Uterus (tissue), 3 donors: ENCODE measurements at regions not wholly inside any gene's neighbourhood (a gene's known extent, or its start where the extent isn't known, plus 50 kb on each side); places are given as distances from the start of the nearest gene placed in this dataset.

ENCODE experiments used
- DNase-seq, 2 donors: peaks; one replicate each; pipeline ENCODE4 v3.0.0-alpha.2; 2019 to 2020
- H3K27ac ChIP-seq, 2 donors: fragments of 200-600 bp; sonication (generic); 1 replicate in 1 of 2; 2 replicates in 1 of 2; pipeline ENCODE4 v1.5.1; 2016 to 2018
- H3K27me3 ChIP-seq, 2 donors: fragments of 200-600 bp; sonication (generic); one replicate each; pipeline ENCODE4 v1.5.1; 2018 to 2019; ENCODE audit warnings: control low read depth in 1 of 2
- H3K36me3 ChIP-seq, 2 donors: fragments of 200-600 bp; sonication (generic); one replicate each; pipeline ENCODE4 v1.5.1; 2019; ENCODE audit warnings: control low read depth in 1 of 2
- H3K4me1 ChIP-seq, 2 donors: fragments of 200-600 bp; sonication (generic); one replicate each; pipeline ENCODE4 v1.5.1; 2018 to 2019; ENCODE audit warnings: control low read depth in 1 of 2
- H3K4me3 ChIP-seq, 2 donors: fragments of 200-600 bp; sonication (generic); 1 replicate in 1 of 2; 2 replicates in 1 of 2; pipeline ENCODE4 v1.5.1; 2018 to 2019; ENCODE audit warnings: mild to moderate bottlenecking in 1 of 2
- H3K9me3 ChIP-seq, 2 donors: fragments of 200-600 bp; sonication (generic); one replicate each; pipeline ENCODE4 v1.5.1; 2019; ENCODE audit warnings: control low read depth in 1 of 2
- POLR2A ChIP-seq, 2 donors: fragments of 450-650 bp; IDR thresholded peaks; one replicate each; pipeline ENCODE4 v1.6.1; 2016; ENCODE audit warnings: antibody characterized with exemption in 2 of 2, mild to moderate bottlenecking in 1 of 2, moderate library complexity in 1 of 2
- intact Hi-C: fragments of 100-400 bp; cut with DNase I; formaldehyde crosslinking; loops from one replicate; pipeline ENCODE4 v1.15.1; 2023; ENCODE audit warnings: low total_unique reads
- TF ChIP-seq, protein P1 (sequence below), 4 experiments: fragments of 200-600 bp in 2 of 4; fragments of 450-650 bp in 2 of 4; sonication (generic) in 2 of 4; IDR thresholded peaks; one replicate each; pipeline ENCODE4 v1.5.1; 2016 to 2019; ENCODE audit warnings: antibody characterized with exemption in 4 of 4, mild to moderate bottlenecking in 2 of 4, moderate library complexity in 1 of 4
- donor health status: DM: yes; HTN: yes; CAD: no.

DNA sequence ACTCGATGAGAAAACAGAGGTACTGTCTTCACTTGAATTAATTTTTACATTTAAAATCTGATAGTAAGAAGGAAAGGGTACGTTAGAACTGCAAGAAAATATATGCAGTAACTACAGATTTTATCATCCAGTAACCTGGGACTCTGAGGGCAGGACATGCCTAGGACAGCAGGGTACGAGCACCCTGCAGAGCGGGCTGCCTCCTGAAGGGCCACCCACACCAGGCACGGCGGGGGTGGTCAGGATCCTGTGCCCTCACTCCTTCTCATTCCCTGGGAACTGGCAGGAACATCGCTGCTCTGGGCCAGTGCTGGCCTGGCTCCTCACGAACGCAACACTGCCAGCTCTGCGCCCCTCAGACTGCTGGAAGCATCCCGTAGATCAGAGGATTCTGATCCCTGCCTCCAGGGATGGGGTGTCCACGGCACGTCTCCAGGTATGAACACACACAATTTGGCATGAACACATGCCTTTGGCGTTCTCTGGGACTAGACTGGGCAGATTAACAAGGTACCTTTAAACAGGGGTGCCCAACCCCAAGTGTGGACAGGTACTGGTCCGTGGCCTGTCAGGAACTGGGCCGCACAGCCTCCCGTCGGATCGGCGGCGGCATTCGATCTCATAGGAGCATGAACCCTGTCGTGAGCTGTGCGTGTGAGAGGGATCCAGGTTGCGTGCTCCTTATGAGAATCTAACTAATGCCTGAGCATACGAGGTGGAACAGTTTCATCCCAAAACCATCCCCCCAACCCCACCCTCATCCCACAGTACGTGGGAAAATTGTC, 99.3 kb upstream of the FAM20C start:
- H3K4me1 ChIP-seq = peaks cover 10 to 17% of the 10 kb centered on the region in 2 donors
- H3K9me3 ChIP-seq = no peaks in the 10 kb centered on the region
- H3K36me3 ChIP-seq = no peaks in the 10 kb centered on the region
- H3K27me3 ChIP-seq = no peaks in the 10 kb centered on the region
- no peak overlapping the region for H3K27ac ChIP-seq
- no peak for TF ChIP-seq POLR2A (IDR thresholded peaks at IDR 0.05)
- TF ChIP-seq, protein P1, sequence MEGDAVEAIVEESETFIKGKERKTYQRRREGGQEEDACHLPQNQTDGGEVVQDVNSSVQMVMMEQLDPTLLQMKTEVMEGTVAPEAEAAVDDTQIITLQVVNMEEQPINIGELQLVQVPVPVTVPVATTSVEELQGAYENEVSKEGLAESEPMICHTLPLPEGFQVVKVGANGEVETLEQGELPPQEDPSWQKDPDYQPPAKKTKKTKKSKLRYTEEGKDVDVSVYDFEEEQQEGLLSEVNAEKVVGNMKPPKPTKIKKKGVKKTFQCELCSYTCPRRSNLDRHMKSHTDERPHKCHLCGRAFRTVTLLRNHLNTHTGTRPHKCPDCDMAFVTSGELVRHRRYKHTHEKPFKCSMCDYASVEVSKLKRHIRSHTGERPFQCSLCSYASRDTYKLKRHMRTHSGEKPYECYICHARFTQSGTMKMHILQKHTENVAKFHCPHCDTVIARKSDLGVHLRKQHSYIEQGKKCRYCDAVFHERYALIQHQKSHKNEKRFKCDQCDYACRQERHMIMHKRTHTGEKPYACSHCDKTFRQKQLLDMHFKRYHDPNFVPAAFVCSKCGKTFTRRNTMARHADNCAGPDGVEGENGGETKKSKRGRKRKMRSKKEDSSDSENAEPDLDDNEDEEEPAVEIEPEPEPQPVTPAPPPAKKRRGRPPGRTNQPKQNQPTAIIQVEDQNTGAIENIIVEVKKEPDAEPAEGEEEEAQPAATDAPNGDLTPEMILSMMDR (IDR thresholded peaks at IDR 0.05) = no peak
- no peak for DNase-seq
- intact Hi-C loops = no loop called here
- H3K4me3 ChIP-seq = no peak overlapping the region

DNA sequence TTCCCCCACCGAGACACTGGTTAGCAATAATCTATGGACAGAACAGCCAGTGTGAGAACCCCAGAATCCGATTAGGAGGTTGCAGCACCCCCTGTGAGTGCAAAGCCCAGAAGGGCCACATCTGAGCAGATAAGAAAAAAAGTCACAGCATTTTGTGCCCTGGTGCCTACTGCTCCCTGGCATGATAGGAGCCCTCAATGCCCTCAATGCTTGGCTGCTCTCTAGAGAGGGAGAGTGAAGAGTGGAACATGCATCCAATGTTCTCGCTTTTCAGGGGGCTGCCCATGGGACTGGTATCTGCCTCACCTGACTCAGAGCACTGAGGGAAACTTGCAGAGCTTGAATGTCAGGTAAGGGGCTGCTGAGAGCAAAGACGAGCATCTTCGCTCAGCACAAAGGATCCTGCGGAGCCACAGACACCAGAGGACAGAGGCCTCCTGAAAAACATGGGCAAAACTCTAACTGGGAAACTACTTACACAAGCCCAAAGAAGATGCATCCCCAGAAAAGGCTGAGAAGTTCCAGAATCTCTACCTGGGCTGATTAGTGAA, 98.0 kb upstream of the FAM20C start:
- H3K27ac ChIP-seq = no peak overlapping the region
- no peak for TF ChIP-seq POLR2A (IDR thresholded peaks at IDR 0.05)
- TF ChIP-seq, protein P1 (IDR thresholded peaks at IDR 0.05) = no peak
- H3K36me3 ChIP-seq = no peaks in the 10 kb centered on the region
- H3K4me1 ChIP-seq = peaks cover 7 to 12% of the 10 kb centered on the region in 2 donors
- H3K9me3 ChIP-seq = no peaks in the 10 kb centered on the region
- H3K4me3 ChIP-seq = no peak overlapping the region
- H3K27me3 ChIP-seq = no peaks in the 10 kb centered on the region
- no peak for DNase-seq
- intact Hi-C loops = no loop called here

DNA sequence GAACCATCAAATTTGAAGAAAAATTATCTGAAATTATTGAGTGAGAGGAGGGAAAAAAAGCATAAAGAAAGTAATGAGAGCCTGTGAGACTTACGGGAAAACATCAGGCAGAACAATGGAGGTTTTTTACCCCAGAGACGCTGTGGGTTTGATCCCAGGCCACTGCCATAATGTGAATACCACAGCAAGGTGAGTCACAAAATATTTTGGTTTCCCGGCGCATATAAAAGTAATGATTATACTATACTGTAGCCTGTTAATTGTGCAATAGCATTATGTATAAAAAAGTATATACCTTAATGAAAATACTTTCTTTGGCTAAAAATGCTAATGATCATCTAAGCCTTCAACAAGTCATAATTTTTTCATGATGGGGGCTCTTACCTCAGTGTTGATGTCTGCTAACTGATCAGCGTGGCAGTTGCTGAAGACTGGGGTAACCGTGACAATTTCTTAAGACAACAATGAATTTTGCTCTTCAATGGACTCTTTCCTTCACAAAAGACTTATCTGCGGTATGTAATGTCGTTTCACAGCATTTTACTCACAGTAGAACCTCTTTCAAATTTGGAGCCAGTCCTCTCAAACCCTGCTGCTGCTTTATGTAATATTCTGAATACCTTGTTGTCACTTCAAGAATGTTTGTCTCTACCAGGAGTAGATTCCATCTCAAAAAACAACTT, 97.0 kb upstream of the FAM20C start:
- Histone ChIP-seq H3K4me3 (no peak overlapping the region), H3K9me3 (no peaks in the 10 kb centered on the region), H3K27me3 (no peaks in the 10 kb centered on the region), H3K27ac (no peak overlapping the region), H3K36me3 (no peaks in the 10 kb centered on the region), H3K4me1 (peaks cover 0 to 4% of the 10 kb centered on the region in 2 donors)
- intact Hi-C loops = no loop called here
- no peak for DNase-seq
- no peak for TF ChIP-seq POLR2A (IDR thresholded peaks at IDR 0.05)
- TF ChIP-seq, protein P1 (IDR thresholded peaks at IDR 0.05) = no peak

DNA sequence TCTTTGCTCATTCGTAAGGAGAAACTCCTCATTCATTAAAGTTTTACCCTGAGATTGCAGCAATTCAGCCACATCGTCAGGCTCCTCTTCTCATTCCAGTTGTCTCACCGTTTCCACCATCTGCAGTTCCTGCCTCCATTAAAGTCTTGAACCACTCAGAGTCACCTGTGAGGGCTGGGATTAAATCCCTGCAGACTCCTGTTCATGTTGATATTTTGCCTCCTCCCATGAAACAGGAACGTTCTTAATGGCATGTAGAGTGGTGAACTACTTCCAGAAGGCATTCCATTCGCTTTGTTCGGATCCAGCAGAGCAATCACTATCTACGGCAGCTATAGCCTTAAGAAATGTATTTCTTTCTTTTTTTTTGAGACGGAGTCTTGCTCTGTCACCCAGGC, 96.5 kb upstream of the FAM20C start:
- Histone ChIP-seq H3K4me1 (no peaks in the 10 kb centered on the region), H3K4me3 (no peak overlapping the region), H3K27ac (no peak overlapping the region), H3K9me3 (no peaks in the 10 kb centered on the region), H3K27me3 (no peaks in the 10 kb centered on the region), H3K36me3 (no peaks in the 10 kb centered on the region)
- no peak for DNase-seq
- no peak for TF ChIP-seq POLR2A (IDR thresholded peaks at IDR 0.05)
- TF ChIP-seq, protein P1 (IDR thresholded peaks at IDR 0.05) = no peak
- intact Hi-C loops = no loop called here

DNA sequence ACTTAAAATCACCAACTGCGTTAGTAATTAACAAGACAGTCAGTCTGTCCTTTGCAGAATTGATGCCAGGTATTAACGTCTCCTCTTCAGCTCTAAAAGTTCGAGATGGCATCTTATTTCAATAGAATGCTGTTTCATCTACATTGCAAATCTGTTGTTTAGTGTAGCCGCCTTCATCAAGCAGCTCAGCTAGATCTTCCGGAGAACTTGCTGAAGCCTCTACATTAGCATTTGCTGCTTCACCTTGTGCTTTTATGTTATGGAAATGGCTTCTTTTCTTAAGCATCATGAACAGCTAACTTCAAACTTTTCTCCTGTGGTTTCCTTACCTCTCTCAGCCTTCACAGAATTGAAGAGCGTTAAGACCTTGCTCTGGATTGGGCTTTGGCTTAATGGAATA, 95.5 kb upstream of the FAM20C start:
- Histone ChIP-seq H3K4me1 (no peaks in the 10 kb centered on the region), H3K27ac (no peak overlapping the region)
- intact Hi-C loops = no loop called here

More for the DNA sequence above, 95.5 kb upstream of the FAM20C start:
- H3K27me3 ChIP-seq = no peaks in the 10 kb centered on the region
- no peak overlapping the region for H3K4me3 ChIP-seq
- H3K36me3 ChIP-seq = no peaks in the 10 kb centered on the region
- H3K9me3 ChIP-seq = no peaks in the 10 kb centered on the region
- TF ChIP-seq, protein P1 (IDR thresholded peaks at IDR 0.05) = no peak
- no peak for TF ChIP-seq POLR2A (IDR thresholded peaks at IDR 0.05)
- no peak for DNase-seq
